RWPE2 (cell line): ENCODE measurements at regions not wholly inside any gene's neighbourhood (a gene's known extent, or its start where the extent isn't known, plus 50 kb on each side); places are given as distances from the start of the nearest gene placed in this dataset.

Experiments used
- ATAC-seq: fragments of 200-7000 bp; cut with Tn5 transposase; 3 replicates; pipeline ENCODE4 v1.9.1; 2021; ENCODE audit warnings: low read depth
- DNase-seq: peaks from one replicate; pipeline ENCODE4 v3.0.0-alpha.2; 2020; ENCODE audit warnings: low spot score
- H3K27ac ChIP-seq: fragments of 450-650 bp; 2 replicates; pipeline ENCODE4 v1.5.1; 2017; ENCODE audit warnings: mild to moderate bottlenecking; ENCODE audit not compliant: poor library complexity, severe bottlenecking
- H3K27me3 ChIP-seq: fragments of 250-450 bp; sonication (Bioruptor Pico); 2 replicates; pipeline ENCODE4 v1.5.1; 2021; ENCODE audit warnings: mild to moderate bottlenecking, moderate library complexity; ENCODE audit not compliant: insufficient read depth, poor library complexity, severe bottlenecking
- H3K36me3 ChIP-seq: fragments of 250-450 bp; sonication (Bioruptor Pico); 2 replicates; pipeline ENCODE4 v1.5.1; 2020; ENCODE audit warnings: low read depth, mild to moderate bottlenecking, moderate library complexity
- H3K4me1 ChIP-seq: fragments of 250-450 bp; sonication (Bioruptor Pico); 2 replicates; pipeline ENCODE4 v1.5.1; 2021; ENCODE audit warnings: mild to moderate bottlenecking, moderate library complexity; ENCODE audit not compliant: insufficient read depth, poor library complexity, severe bottlenecking
- H3K4me3 ChIP-seq: fragments of 250-450 bp; sonication (Bioruptor Pico); 2 replicates; pipeline ENCODE4 v1.5.1; 2021; ENCODE audit warnings: mild to moderate bottlenecking, moderate library complexity; ENCODE audit not compliant: severe bottlenecking
- H3K9me3 ChIP-seq: fragments of 250-450 bp; sonication (Bioruptor Pico); 2 replicates; pipeline ENCODE4 v1.5.1; 2021; ENCODE audit warnings: mild to moderate bottlenecking, moderate library complexity; ENCODE audit not compliant: severe bottlenecking
- CTCF ChIP-seq: fragments of 450-650 bp; IDR thresholded peaks from one replicate; pipeline ENCODE4 v1.5.1; 2017; ENCODE audit warnings: mild to moderate bottlenecking, moderate library complexity; ENCODE audit not compliant: poor library complexity, severe bottlenecking

GRCh38 chr17:74028354-74029116 lies 174.9 kb upstream of the RPL38 start:
- Histone ChIP-seq H3K36me3 (no peaks in the 10 kb centered on the region), H3K4me3 (no peak overlapping the region), H3K9me3 (no peaks in the 10 kb centered on the region), H3K27me3 (peaks cover 24% of the 10 kb centered on the region), H3K4me1 (no peaks in the 10 kb centered on the region), H3K27ac (no peak overlapping the region)
- ATAC-seq (no peak), DNase-seq (no peak)
- TF ChIP-seq CTCF, result no peak

- Histone ChIP-seq H3K27me3 (peaks cover 40% of the 10 kb centered on the region), H3K4me1 (no peaks in the 10 kb centered on the region), H3K4me3 (no peak overlapping the region), H3K9me3 (no peaks in the 10 kb centered on the region), H3K27ac (no peak overlapping the region), H3K36me3 (no peaks in the 10 kb centered on the region)
- ATAC-seq, result no peak
- TF ChIP-seq CTCF, result no peak
- no peak for DNase-seq
Observed at GRCh38 chr17:74031316-74032090, 172.0 kb upstream of the RPL38 start.

GRCh38 chr17:74032222-74032621 lies 171.3 kb upstream of the RPL38 start:
- Histone ChIP-seq H3K36me3 (no peaks in the 10 kb centered on the region), H3K9me3 (no peaks in the 10 kb centered on the region), H3K4me3 (no peak overlapping the region), H3K27me3 (peaks cover 40% of the 10 kb centered on the region), H3K4me1 (no peaks in the 10 kb centered on the region), H3K27ac (no peak overlapping the region)
- ATAC-seq (no peak), DNase-seq (no peak)
- TF ChIP-seq CTCF, result no peak

GRCh38 chr17:74037320-74037719 lies 166.2 kb upstream of the RPL38 start:
- Histone ChIP-seq H3K36me3 (no peaks in the 10 kb centered on the region), H3K27ac (no peak overlapping the region), H3K9me3 (no peaks in the 10 kb centered on the region), H3K4me1 (no peaks in the 10 kb centered on the region), H3K27me3 (peaks cover 27% of the 10 kb centered on the region), H3K4me3 (no peak overlapping the region)
- ATAC-seq (peak; percentile 72), DNase-seq (no peak)
- TF ChIP-seq CTCF, result no peak
